Activated naive CD4-positive, alpha-beta T cell treated with anti-CD3 and anti-CD28 coated beads, Interleukin-2, amount 50 U/mL, for 72 hours (primary cell): ENCODE measurements at regions not wholly inside any gene's neighbourhood (a gene's known extent, or its start where the extent isn't known, plus 50 kb on each side); places are given as distances from the start of the nearest gene placed in this dataset.
"Not testable (repeated sequence)": the region's sequence is repeated elsewhere in the genome, so short reads cannot be mapped to it uniquely, and the experiment has no call there.

Experiments used
- ATAC-seq, 2 donors: fragments of 150-1000 bp; cut with Tn5 transposase; 2 replicates each; pipeline ENCODE4 v1.10.0; 2021; ENCODE audit warnings: mild to moderate bottlenecking in 2 of 2, moderate library complexity in 2 of 2
- DNase-seq, 2 donors: peaks; one replicate each; pipeline ENCODE4 v3.0.0; 2021 to 2022; ENCODE audit warnings: low spot score in 2 of 2
- H3K27ac Mint-ChIP-seq, 2 donors: one replicate each; pipeline ENCODE4 v1.8.0; 2022; ENCODE audit warnings: mild to moderate bottlenecking in 2 of 2, mixed read lengths in 2 of 2
- H3K36me3 Mint-ChIP-seq, 2 donors: one replicate each; pipeline ENCODE4 v1.8.0; 2022; ENCODE audit warnings: mixed read lengths in 2 of 2
- H3K9me3 Mint-ChIP-seq, 2 donors: one replicate each; pipeline ENCODE4 v1.8.0; 2022; ENCODE audit warnings: mixed read lengths in 2 of 2

- not testable (repeated sequence) for H3K9me3 Mint-ChIP-seq, H3K27ac Mint-ChIP-seq, DNase-seq, ATAC-seq, H3K36me3 Mint-ChIP-seq
Measured at GRCh38 chr21:9361615-9362014, 1159.8 kb upstream of the TPTE start.

- H3K36me3 Mint-ChIP-seq = not testable (repeated sequence)
Measured at GRCh38 chr21:9362309-9362708, 1159.1 kb upstream of the TPTE start.

GRCh38 chr21:9365815-9366214, 1155.6 kb upstream of the TPTE start:
- not testable (repeated sequence) for H3K36me3 Mint-ChIP-seq, ATAC-seq, H3K9me3 Mint-ChIP-seq, H3K27ac Mint-ChIP-seq, DNase-seq

More at GRCh38 chr21:9362309-9362708, 1159.1 kb upstream of the TPTE start:
- not testable (repeated sequence) for H3K9me3 Mint-ChIP-seq, H3K27ac Mint-ChIP-seq, ATAC-seq
- DNase-seq = peak in 1 of 2 donors; percentile 4

- DNase-seq, H3K9me3 Mint-ChIP-seq, H3K36me3 Mint-ChIP-seq, H3K27ac Mint-ChIP-seq, ATAC-seq: not testable (repeated sequence)
Measured at GRCh38 chr21:9366578-9366977, 1154.8 kb upstream of the TPTE start.
